SK-N-SH (cell line): ENCODE measurements at regions not wholly inside any gene's neighbourhood (a gene's known extent, or its start where the extent isn't known, plus 50 kb on each side); places are given as distances from the start of the nearest gene placed in this dataset.

ENCODE experiments used
- CTCF ChIA-PET: fragments of 300-600, 350-600 bp; formaldehyde crosslinking; extraction: SDS; loops from one replicate; lab custom pipeline; 2021; lab: Yijun Ruan, JAX
- POLR2A ChIA-PET: fragments of 350-600 bp; sonication (Branson Sonifier 250); formaldehyde crosslinking; extraction: SDS; loops from one replicate; lab custom pipeline; 2020; ENCODE audit warnings: antibody characterized with exemption, inconsistent platforms; lab: Yijun Ruan, JAX
- DNase-seq: peaks from one replicate; pipeline ENCODE4 v3.0.0; 2012
- H2AFZ ChIP-seq: fragments of 200-600 bp; sonication (generic); 2 replicates; pipeline ENCODE4 v1.8.1; 2016; ENCODE audit warnings: antibody characterized with exemption, mild to moderate bottlenecking, low read depth
- H3F3A ChIP-seq: fragments of 200-600 bp; sonication (generic); replicated peaks from 2 replicates; pipeline ENCODE3; 2016; ENCODE audit warnings: antibody characterized with exemption, mild to moderate bottlenecking; ENCODE audit not compliant: insufficient read depth
- H3K27ac ChIP-seq, 2 experiments: fragments of 200-500 bp in 1 of 2; fragments of 200-600 bp in 1 of 2; sonication (Bioruptor generic) in 1 of 2; sonication (generic), shearing (Covaris generic) in 1 of 2; 2 replicates each; pipeline versions ENCODE4 v1.5.1 to v1.6.1; 2014 to 2016; ENCODE audit warnings: low read depth in 2 of 2, inconsistent platforms in 1 of 2, low read length in 1 of 2, mild to moderate bottlenecking in 1 of 2, mixed read lengths in 1 of 2
- H3K27me3 ChIP-seq: fragments of 200-600 bp; sonication (generic), shearing (Covaris generic); 2 replicates; pipeline ENCODE4 v1.6.1; 2016; ENCODE audit warnings: mixed run types; ENCODE audit not compliant: insufficient read depth
- H3K36me3 ChIP-seq, 2 experiments: fragments of 200-500 bp in 1 of 2; fragments of 200-600 bp in 1 of 2; sonication (Bioruptor generic) in 1 of 2; sonication (generic) in 1 of 2; replicated peaks in 1 of 2; 2 replicates each; pipeline versions ENCODE3 to v1.5.1; 2014 to 2016; ENCODE audit warnings: low read length in 1 of 2, mild to moderate bottlenecking in 1 of 2; ENCODE audit not compliant: insufficient read depth in 2 of 2, control insufficient read depth in 1 of 2
- H3K4me1 ChIP-seq, 2 experiments: fragments of 200-500 bp in 1 of 2; fragments of 200-600 bp in 1 of 2; sonication (Bioruptor generic) in 1 of 2; sonication (generic), shearing (Covaris generic) in 1 of 2; 2 replicates each; pipeline versions ENCODE4 v1.5.1 to v1.6.1; 2014 to 2016; ENCODE audit warnings: low read depth in 1 of 2, low read length in 1 of 2, mixed run types in 1 of 2; ENCODE audit not compliant: insufficient read depth in 2 of 2, control insufficient read depth in 1 of 2
- H3K4me2 ChIP-seq: fragments of 200-600 bp; sonication (generic), shearing (Covaris generic); 2 replicates; pipeline ENCODE4 v1.6.1; 2017; ENCODE audit warnings: mixed run types
- H3K4me3 ChIP-seq, 2 experiments: fragments of 200-500 bp in 1 of 2; fragments of 200-600 bp in 1 of 2; sonication (Bioruptor generic) in 1 of 2; sonication (generic), shearing (Covaris generic) in 1 of 2; 2 replicates each; pipeline versions ENCODE4 v1.5.1 to v1.8.1; 2014 to 2016; ENCODE audit warnings: low read depth in 2 of 2, inconsistent platforms in 1 of 2, low read length in 1 of 2, mild to moderate bottlenecking in 1 of 2, mixed read lengths in 1 of 2, moderate library complexity in 1 of 2
- H3K79me2 ChIP-seq: fragments of 200-600 bp; sonication (generic); 2 replicates; pipeline ENCODE4 v1.8.1; 2017; ENCODE audit warnings: mild to moderate bottlenecking; ENCODE audit not compliant: insufficient read depth
- H3K9ac ChIP-seq: fragments of 200-600 bp; sonication (generic); 2 replicates; pipeline ENCODE4 v1.6.1; 2017; ENCODE audit warnings: mixed run types
- H3K9me2 ChIP-seq: fragments of 200-600 bp; sonication (generic); 2 replicates; pipeline ENCODE4 v1.6.1; 2017; ENCODE audit warnings: mixed run types
- H3K9me3 ChIP-seq: fragments of 200-600 bp; sonication (generic); 2 replicates; pipeline ENCODE4 v1.6.1; 2017; ENCODE audit warnings: mixed run types, mild to moderate bottlenecking, moderate library complexity
- H4K20me1 ChIP-seq: fragments of 200-600 bp; sonication (generic); 2 replicates; pipeline ENCODE4 v1.6.1; 2017; ENCODE audit warnings: mild to moderate bottlenecking, mixed run types; ENCODE audit not compliant: insufficient read depth
- CHD2 ChIP-seq: fragments of 150-350 bp; IDR thresholded peaks from 2 replicates; pipeline ENCODE4 v1.6.1; 2018; ENCODE audit warnings: low read length; ENCODE audit not compliant: partially characterized antibody
- FOXM1 ChIP-seq: IDR thresholded peaks from 2 replicates; pipeline ENCODE4 v1.4.0; 2012; ENCODE audit warnings: low read depth, mild to moderate bottlenecking
- GABPA ChIP-seq: IDR thresholded peaks from 2 replicates; pipeline ENCODE4 v1.4.0; 2012; ENCODE audit warnings: low read depth, mild to moderate bottlenecking
- MXI1 ChIP-seq: IDR thresholded peaks from 2 replicates; pipeline ENCODE4 v1.6.1; 2012; ENCODE audit warnings: mild to moderate bottlenecking, low read depth, low read length, improper control_type of control experiment
- NFIC ChIP-seq: IDR thresholded peaks from 2 replicates; pipeline ENCODE4 v1.4.0; 2012; ENCODE audit warnings: borderline replicate concordance
- NRF1 ChIP-seq: IDR thresholded peaks from 2 replicates; pipeline ENCODE4 v1.6.1; 2012; ENCODE audit warnings: low read depth, mild to moderate bottlenecking, low read length
- RFX5 ChIP-seq: IDR thresholded peaks from 2 replicates; pipeline ENCODE4 v1.6.1; 2012; ENCODE audit warnings: mild to moderate bottlenecking, improper control_type of control experiment, low read length
- RXRA ChIP-seq: IDR thresholded peaks from 2 replicates; pipeline ENCODE4 v1.4.0; 2012; ENCODE audit warnings: low read depth, mild to moderate bottlenecking, borderline replicate concordance
- SIN3A ChIP-seq: IDR thresholded peaks from 2 replicates; pipeline ENCODE4 v1.6.1; 2012; ENCODE audit warnings: low read depth, mild to moderate bottlenecking, low read length, moderate library complexity, borderline replicate concordance
- SMC3 ChIP-seq: IDR thresholded peaks from 2 replicates; pipeline ENCODE4 v1.6.1; 2012; ENCODE audit warnings: low read depth, low read length, improper control_type of control experiment
- TAF1 ChIP-seq: IDR thresholded peaks from 2 replicates; pipeline ENCODE4 v1.6.1; 2012; ENCODE audit warnings: low read depth, mild to moderate bottlenecking, low read length, moderate library complexity, borderline replicate concordance
- TCF12 ChIP-seq: IDR thresholded peaks from 2 replicates; pipeline ENCODE4 v1.4.0; 2012
- YY1 ChIP-seq: IDR thresholded peaks from 2 replicates; pipeline ENCODE4 v1.4.0; 2012; ENCODE audit warnings: low read depth, mild to moderate bottlenecking
- WGBS: methylation state at CpG from one replicate; pipeline ENCODE4 v1.1.6; 2017; ENCODE audit warnings: low lambda C conversion rate; 5-methylcytosine and 5-hydroxymethylcytosine counted together
- TF ChIP-seq, protein P1 (sequence below): IDR thresholded peaks from 2 replicates; pipeline ENCODE4 v1.4.0; 2012; ENCODE audit warnings: low read depth, borderline replicate concordance
- TF ChIP-seq, protein P2 (sequence below): IDR thresholded peaks from 2 replicates; pipeline ENCODE4 v1.4.0; 2012; ENCODE audit warnings: low read depth, borderline replicate concordance
- TF ChIP-seq, protein P3 (sequence below): fragments of 150-350 bp; IDR thresholded peaks from 2 replicates; pipeline ENCODE4 v1.6.1; 2016; ENCODE audit warnings: mild to moderate bottlenecking, low read depth, low read length
- TF ChIP-seq, protein P4 (sequence below): IDR thresholded peaks from 2 replicates; pipeline ENCODE4 v1.4.0; 2012; ENCODE audit warnings: low read depth
- TF ChIP-seq, protein P5 (sequence below): IDR thresholded peaks from 2 replicates; pipeline ENCODE4 v1.6.1; 2012; ENCODE audit warnings: mild to moderate bottlenecking, low read depth, low read length, moderate library complexity

DNA sequence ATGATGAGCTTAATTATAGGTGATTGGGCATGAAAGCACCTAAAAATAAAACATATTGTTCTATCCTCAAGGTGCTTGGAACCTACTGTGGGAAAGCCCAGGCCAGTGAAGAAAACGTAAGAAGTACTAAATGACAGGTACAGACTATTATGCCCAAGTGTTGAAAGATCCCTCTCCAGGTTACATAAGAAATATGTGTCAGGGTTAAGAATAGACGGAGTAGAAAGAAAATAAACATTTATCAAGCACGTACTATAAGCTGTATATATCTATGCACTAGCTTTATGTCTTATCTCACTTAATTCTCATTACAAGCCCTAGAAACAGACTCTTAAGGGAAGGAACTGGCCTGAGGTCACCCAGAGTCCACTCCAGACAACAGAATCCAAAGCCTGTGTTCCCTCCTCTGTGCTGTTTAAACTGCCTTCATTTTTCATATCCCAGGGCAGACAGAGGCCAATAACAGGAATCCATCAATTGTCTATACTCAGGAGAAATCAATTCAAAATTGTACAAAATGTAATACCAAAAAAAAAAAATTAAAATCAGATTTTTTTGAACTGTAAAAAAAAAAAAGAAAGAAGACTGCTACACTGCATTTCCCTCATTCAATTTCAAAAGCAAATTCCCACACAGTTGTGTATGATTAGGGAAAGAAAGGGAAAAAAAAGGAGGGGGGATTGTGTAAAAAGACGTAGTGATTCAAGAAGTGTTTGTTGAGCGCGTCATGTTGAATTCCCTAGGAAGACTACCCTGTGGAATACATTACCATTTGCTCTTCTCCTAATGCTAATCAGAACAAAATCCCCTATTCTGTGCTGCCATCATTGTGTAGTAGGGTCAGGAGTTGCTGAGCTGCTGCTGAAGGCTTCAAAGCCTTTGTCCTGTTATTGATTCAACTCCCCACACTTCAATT lies 156.3 kb downstream of the IRS1 start (continued):
- TF ChIP-seq, protein P1, sequence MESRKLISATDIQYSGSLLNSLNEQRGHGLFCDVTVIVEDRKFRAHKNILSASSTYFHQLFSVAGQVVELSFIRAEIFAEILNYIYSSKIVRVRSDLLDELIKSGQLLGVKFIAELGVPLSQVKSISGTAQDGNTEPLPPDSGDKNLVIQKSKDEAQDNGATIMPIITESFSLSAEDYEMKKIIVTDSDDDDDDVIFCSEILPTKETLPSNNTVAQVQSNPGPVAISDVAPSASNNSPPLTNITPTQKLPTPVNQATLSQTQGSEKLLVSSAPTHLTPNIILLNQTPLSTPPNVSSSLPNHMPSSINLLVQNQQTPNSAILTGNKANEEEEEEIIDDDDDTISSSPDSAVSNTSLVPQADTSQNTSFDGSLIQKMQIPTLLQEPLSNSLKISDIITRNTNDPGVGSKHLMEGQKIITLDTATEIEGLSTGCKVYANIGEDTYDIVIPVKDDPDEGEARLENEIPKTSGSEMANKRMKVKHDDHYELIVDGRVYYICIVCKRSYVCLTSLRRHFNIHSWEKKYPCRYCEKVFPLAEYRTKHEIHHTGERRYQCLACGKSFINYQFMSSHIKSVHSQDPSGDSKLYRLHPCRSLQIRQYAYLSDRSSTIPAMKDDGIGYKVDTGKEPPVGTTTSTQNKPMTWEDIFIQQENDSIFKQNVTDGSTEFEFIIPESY, result no peak
- TF ChIP-seq GABPA (no peak), NFIC (no peak)
- TF ChIP-seq, protein P2, sequence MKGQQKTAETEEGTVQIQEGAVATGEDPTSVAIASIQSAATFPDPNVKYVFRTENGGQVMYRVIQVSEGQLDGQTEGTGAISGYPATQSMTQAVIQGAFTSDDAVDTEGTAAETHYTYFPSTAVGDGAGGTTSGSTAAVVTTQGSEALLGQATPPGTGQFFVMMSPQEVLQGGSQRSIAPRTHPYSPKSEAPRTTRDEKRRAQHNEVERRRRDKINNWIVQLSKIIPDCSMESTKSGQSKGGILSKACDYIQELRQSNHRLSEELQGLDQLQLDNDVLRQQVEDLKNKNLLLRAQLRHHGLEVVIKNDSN, result no peak

DNA sequence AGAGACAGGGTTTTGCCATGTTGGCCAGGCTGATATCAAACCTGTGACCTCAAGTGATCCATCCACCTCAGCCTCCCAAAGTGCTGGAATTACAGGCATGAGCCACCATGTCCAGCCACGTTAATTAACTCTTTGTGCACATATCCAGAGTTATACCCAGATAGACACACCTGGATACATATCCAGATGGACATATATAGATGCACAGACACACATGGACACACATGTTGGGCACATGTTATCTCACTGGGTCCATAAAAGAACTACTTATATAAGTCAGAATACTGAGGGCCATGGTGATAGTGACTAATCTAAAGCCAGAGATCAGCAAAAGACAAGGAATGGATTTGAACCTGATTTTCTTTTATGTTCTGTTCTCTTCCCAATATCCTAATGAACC lies 158.6 kb downstream of the IRS1 start:
- H3K4me2 ChIP-seq, result no peak overlapping the region
- H3K4me1 ChIP-seq, result no peaks in the 10 kb centered on the region
- H3K36me3 ChIP-seq, result peaks cover 0 to 2% of the 10 kb centered on the region in 2 experiments
- no peak for DNase-seq
- H3K79me2 ChIP-seq, result no peaks in the 10 kb centered on the region
- no peaks in the 10 kb centered on the region for H3K9me2 ChIP-seq
- WGBS, result 11% methylated on average over 1 of the region's 1 CpG
- H3K27me3 ChIP-seq, result no peaks in the 10 kb centered on the region
- H2AFZ ChIP-seq, result no peak overlapping the region
- POLR2A ChIA-PET, result no interaction called here
- no peaks in the 10 kb centered on the region for H4K20me1 ChIP-seq
- CTCF ChIA-PET, result no interaction called here
- H3F3A ChIP-seq, result peaks cover 12% of the 10 kb centered on the region
- H3K27ac ChIP-seq, result no peak overlapping the region
- H3K9ac ChIP-seq, result no peak overlapping the region
- no peaks in the 10 kb centered on the region; the same call in 1 of the 2 replicates for H3K9me3 ChIP-seq
- no peak overlapping the region for H3K4me3 ChIP-seq
- TF ChIP-seq RXRA (no peak), YY1 (no peak), NRF1 (no peak), RFX5 (no peak), SIN3A (no peak), CHD2 (no peak), MXI1 (no peak), SMC3 (no peak), FOXM1 (no peak), TCF12 (no peak), TAF1 (no peak)
- TF ChIP-seq, protein P3, sequence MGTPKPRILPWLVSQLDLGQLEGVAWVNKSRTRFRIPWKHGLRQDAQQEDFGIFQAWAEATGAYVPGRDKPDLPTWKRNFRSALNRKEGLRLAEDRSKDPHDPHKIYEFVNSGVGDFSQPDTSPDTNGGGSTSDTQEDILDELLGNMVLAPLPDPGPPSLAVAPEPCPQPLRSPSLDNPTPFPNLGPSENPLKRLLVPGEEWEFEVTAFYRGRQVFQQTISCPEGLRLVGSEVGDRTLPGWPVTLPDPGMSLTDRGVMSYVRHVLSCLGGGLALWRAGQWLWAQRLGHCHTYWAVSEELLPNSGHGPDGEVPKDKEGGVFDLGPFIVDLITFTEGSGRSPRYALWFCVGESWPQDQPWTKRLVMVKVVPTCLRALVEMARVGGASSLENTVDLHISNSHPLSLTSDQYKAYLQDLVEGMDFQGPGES, result no peak
- TF ChIP-seq, protein P4, sequence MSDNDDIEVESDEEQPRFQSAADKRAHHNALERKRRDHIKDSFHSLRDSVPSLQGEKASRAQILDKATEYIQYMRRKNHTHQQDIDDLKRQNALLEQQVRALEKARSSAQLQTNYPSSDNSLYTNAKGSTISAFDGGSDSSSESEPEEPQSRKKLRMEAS, result no peak
- TF ChIP-seq, protein P1, result no peak
- TF ChIP-seq, protein P5, sequence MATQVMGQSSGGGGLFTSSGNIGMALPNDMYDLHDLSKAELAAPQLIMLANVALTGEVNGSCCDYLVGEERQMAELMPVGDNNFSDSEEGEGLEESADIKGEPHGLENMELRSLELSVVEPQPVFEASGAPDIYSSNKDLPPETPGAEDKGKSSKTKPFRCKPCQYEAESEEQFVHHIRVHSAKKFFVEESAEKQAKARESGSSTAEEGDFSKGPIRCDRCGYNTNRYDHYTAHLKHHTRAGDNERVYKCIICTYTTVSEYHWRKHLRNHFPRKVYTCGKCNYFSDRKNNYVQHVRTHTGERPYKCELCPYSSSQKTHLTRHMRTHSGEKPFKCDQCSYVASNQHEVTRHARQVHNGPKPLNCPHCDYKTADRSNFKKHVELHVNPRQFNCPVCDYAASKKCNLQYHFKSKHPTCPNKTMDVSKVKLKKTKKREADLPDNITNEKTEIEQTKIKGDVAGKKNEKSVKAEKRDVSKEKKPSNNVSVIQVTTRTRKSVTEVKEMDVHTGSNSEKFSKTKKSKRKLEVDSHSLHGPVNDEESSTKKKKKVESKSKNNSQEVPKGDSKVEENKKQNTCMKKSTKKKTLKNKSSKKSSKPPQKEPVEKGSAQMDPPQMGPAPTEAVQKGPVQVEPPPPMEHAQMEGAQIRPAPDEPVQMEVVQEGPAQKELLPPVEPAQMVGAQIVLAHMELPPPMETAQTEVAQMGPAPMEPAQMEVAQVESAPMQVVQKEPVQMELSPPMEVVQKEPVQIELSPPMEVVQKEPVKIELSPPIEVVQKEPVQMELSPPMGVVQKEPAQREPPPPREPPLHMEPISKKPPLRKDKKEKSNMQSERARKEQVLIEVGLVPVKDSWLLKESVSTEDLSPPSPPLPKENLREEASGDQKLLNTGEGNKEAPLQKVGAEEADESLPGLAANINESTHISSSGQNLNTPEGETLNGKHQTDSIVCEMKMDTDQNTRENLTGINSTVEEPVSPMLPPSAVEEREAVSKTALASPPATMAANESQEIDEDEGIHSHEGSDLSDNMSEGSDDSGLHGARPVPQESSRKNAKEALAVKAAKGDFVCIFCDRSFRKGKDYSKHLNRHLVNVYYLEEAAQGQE, result no peak
- TF ChIP-seq, protein P2, result no peak
